ENCODE measurements at regions not wholly inside any gene's neighbourhood (a gene's known extent, or its start where the extent isn't known, plus 50 kb on each side); places are given as distances from the start of the nearest gene placed in this dataset.
A peak's percentile ranks its signal among the peaks of the same experiment; 100 is the strongest.
"Not testable (repeated sequence)": the region's sequence is repeated elsewhere in the genome, so short reads cannot be mapped to it uniquely, and the experiment has no call there.

- ATAC-seq (no peak), DNase-seq (no peak)
- Mint-ChIP-seq H3K9me3 (no peaks in the 10 kb centered on the region), H3K4me1 (no peaks in the 10 kb centered on the region), H3K36me3 (ENCODE audit: low read depth) (no peaks in the 10 kb centered on the region), H3K27ac (no peak overlapping the region), H3K4me3 (no peak overlapping the region), H3K27me3 (no peaks in the 10 kb centered on the region)
Measured at GRCh38 chr18:21978546-21979170, 190.7 kb upstream of the GATA6 start.

- Mint-ChIP-seq H3K27ac (no peak overlapping the region), H3K36me3 (ENCODE audit: low read depth) (no peaks in the 10 kb centered on the region), H3K4me3 (no peak overlapping the region), H3K9me3 (no peaks in the 10 kb centered on the region), H3K27me3 (no peaks in the 10 kb centered on the region), H3K4me1 (no peaks in the 10 kb centered on the region)
- DNase-seq (no peak), ATAC-seq (no peak)
Measured at GRCh38 chr18:21979171-21979560, 190.2 kb upstream of the GATA6 start.

GRCh38 chr18:21979759-21980158 lies 189.6 kb upstream of the GATA6 start:
- Mint-ChIP-seq H3K27ac (no peak overlapping the region), H3K27me3 (no peaks in the 10 kb centered on the region), H3K9me3 (no peaks in the 10 kb centered on the region), H3K36me3 (ENCODE audit: low read depth) (no peaks in the 10 kb centered on the region), H3K4me3 (no peak overlapping the region), H3K4me1 (no peaks in the 10 kb centered on the region)
- DNase-seq (no peak), ATAC-seq (no peak)

- H3K4me1 Mint-ChIP-seq = no peaks in the 10 kb centered on the region
- H3K9me3 Mint-ChIP-seq = no peaks in the 10 kb centered on the region
- no peaks in the 10 kb centered on the region for H3K27me3 Mint-ChIP-seq
- no peaks in the 10 kb centered on the region for H3K36me3 Mint-ChIP-seq (ENCODE audit: low read depth)
- H3K4me3 Mint-ChIP-seq = no peak overlapping the region
- no peak for DNase-seq
- ATAC-seq = no peak
- no peak overlapping the region for H3K27ac Mint-ChIP-seq
Measured at GRCh38 chr18:21980744-21981143, 188.6 kb upstream of the GATA6 start.

GRCh38 chr18:21981489-21981888 lies 187.9 kb upstream of the GATA6 start:
- H3K9me3 Mint-ChIP-seq; DNase-seq; H3K4me1 Mint-ChIP-seq; H3K27me3 Mint-ChIP-seq; H3K36me3 Mint-ChIP-seq (ENCODE audit: low read depth); ATAC-seq; H3K4me3 Mint-ChIP-seq; H3K27ac Mint-ChIP-seq: not testable (repeated sequence)

- no peaks in the 10 kb centered on the region for H3K36me3 Mint-ChIP-seq (ENCODE audit: low read depth)
- no peak for ATAC-seq
- no peaks in the 10 kb centered on the region for H3K27me3 Mint-ChIP-seq
- no peak for DNase-seq
- H3K27ac Mint-ChIP-seq = no peak overlapping the region
- no peak overlapping the region for H3K4me3 Mint-ChIP-seq
- H3K9me3 Mint-ChIP-seq = no peaks in the 10 kb centered on the region
- no peaks in the 10 kb centered on the region for H3K4me1 Mint-ChIP-seq
Measured at GRCh38 chr18:21991081-21991534, 178.3 kb upstream of the GATA6 start.

GRCh38 chr18:21991886-21992285 lies 177.5 kb upstream of the GATA6 start:
- ATAC-seq (no peak), DNase-seq (no peak)
- no peaks in the 10 kb centered on the region for H3K9me3 Mint-ChIP-seq
- H3K4me3 Mint-ChIP-seq = no peak overlapping the region
- no peaks in the 10 kb centered on the region for H3K27me3 Mint-ChIP-seq
- no peaks in the 10 kb centered on the region for H3K4me1 Mint-ChIP-seq
- no peak overlapping the region for H3K27ac Mint-ChIP-seq
- H3K36me3 Mint-ChIP-seq (ENCODE audit: low read depth) = no peaks in the 10 kb centered on the region

GRCh38 chr18:21996351-21996826 lies 173.0 kb upstream of the GATA6 start:
- H3K27ac Mint-ChIP-seq = no peak overlapping the region
- H3K9me3 Mint-ChIP-seq = no peaks in the 10 kb centered on the region
- ATAC-seq = no peak
- no peaks in the 10 kb centered on the region for H3K27me3 Mint-ChIP-seq
- H3K4me3 Mint-ChIP-seq = no peak overlapping the region
- H3K4me1 Mint-ChIP-seq = no peaks in the 10 kb centered on the region
- H3K36me3 Mint-ChIP-seq (ENCODE audit: low read depth) = no peaks in the 10 kb centered on the region
- no peak for DNase-seq

- H3K4me3 Mint-ChIP-seq = no peak overlapping the region
- H3K27ac Mint-ChIP-seq = no peak overlapping the region
- H3K9me3 Mint-ChIP-seq = no peaks in the 10 kb centered on the region
- ATAC-seq (peak; percentile 27), DNase-seq (no peak)
- no peaks in the 10 kb centered on the region for H3K4me1 Mint-ChIP-seq
- H3K27me3 Mint-ChIP-seq = no peaks in the 10 kb centered on the region
- H3K36me3 Mint-ChIP-seq (ENCODE audit: low read depth) = no peaks in the 10 kb centered on the region
Measured at GRCh38 chr18:21997207-21998143, 171.9 kb upstream of the GATA6 start.

GRCh38 chr18:21998486-21998885 lies 170.9 kb upstream of the GATA6 start:
- ATAC-seq (no peak), DNase-seq (no peak)
- H3K27me3 Mint-ChIP-seq = no peaks in the 10 kb centered on the region
- no peaks in the 10 kb centered on the region for H3K4me1 Mint-ChIP-seq
- H3K27ac Mint-ChIP-seq = no peak overlapping the region
- no peaks in the 10 kb centered on the region for H3K36me3 Mint-ChIP-seq (ENCODE audit: low read depth)
- H3K4me3 Mint-ChIP-seq = no peak overlapping the region
- H3K9me3 Mint-ChIP-seq = no peaks in the 10 kb centered on the region

- Mint-ChIP-seq H3K27me3 (no peaks in the 10 kb centered on the region), H3K9me3 (no peaks in the 10 kb centered on the region), H3K27ac (no peak overlapping the region), H3K4me1 (no peaks in the 10 kb centered on the region), H3K4me3 (no peak overlapping the region), H3K36me3 (ENCODE audit: low read depth) (no peaks in the 10 kb centered on the region)
- DNase-seq (no peak), ATAC-seq (peak; percentile 33)
Measured at GRCh38 chr18:22001912-22002487, 167.4 kb upstream of the GATA6 start.

- H3K27me3 Mint-ChIP-seq = no peaks in the 10 kb centered on the region
- no peak for ATAC-seq
- H3K27ac Mint-ChIP-seq = no peak overlapping the region
- no peaks in the 10 kb centered on the region for H3K36me3 Mint-ChIP-seq (ENCODE audit: low read depth)
- no peak overlapping the region for H3K4me3 Mint-ChIP-seq
- no peaks in the 10 kb centered on the region for H3K9me3 Mint-ChIP-seq
- H3K4me1 Mint-ChIP-seq = no peaks in the 10 kb centered on the region
- DNase-seq = no peak
Measured at GRCh38 chr18:22005191-22005841, 164.1 kb upstream of the GATA6 start.

- Mint-ChIP-seq H3K9me3 (no peaks in the 10 kb centered on the region), H3K4me1 (no peaks in the 10 kb centered on the region), H3K36me3 (ENCODE audit: low read depth) (no peaks in the 10 kb centered on the region), H3K27ac (no peak overlapping the region), H3K4me3 (no peak overlapping the region), H3K27me3 (no peaks in the 10 kb centered on the region)
- no peak for DNase-seq
- no peak for ATAC-seq
Measured at GRCh38 chr18:22006458-22006857, 162.9 kb upstream of the GATA6 start.

GRCh38 chr18:22009242-22009641 lies 160.1 kb upstream of the GATA6 start:
- no peaks in the 10 kb centered on the region for H3K4me1 Mint-ChIP-seq
- H3K27me3 Mint-ChIP-seq = no peaks in the 10 kb centered on the region
- peaks cover 4% of the 10 kb centered on the region for H3K9me3 Mint-ChIP-seq
- ATAC-seq (no peak), DNase-seq (no peak)
- no peaks in the 10 kb centered on the region for H3K36me3 Mint-ChIP-seq (ENCODE audit: low read depth)
- H3K4me3 Mint-ChIP-seq = no peak overlapping the region
- H3K27ac Mint-ChIP-seq = no peak overlapping the region
